OCI-LY3 (cell line): ENCODE measurements at regions not wholly inside any gene's neighbourhood (a gene's known extent, or its start where the extent isn't known, plus 50 kb on each side); places are given as distances from the start of the nearest gene placed in this dataset.

ENCODE experiments used
- H2AFZ ChIP-seq: fragments of 200-600, 300-600 bp; shearing (Covaris generic); 2 replicates; pipeline ENCODE4 v1.6.0; 2014; ENCODE audit warnings: antibody characterized with exemption, low read depth, low read length
- H3K27ac ChIP-seq: fragments of 200-600, 300-600 bp; sonication (generic); 2 replicates; pipeline ENCODE4 v1.5.1; 2014; ENCODE audit warnings: mild to moderate bottlenecking, low read length, moderate library complexity, mixed read lengths
- H3K27me3 ChIP-seq: fragments of 200-600, 300-600 bp; sonication (generic); 2 replicates; pipeline ENCODE4 v1.6.1; 2014; ENCODE audit warnings: low read depth, low read length, mixed read lengths
- H3K36me3 ChIP-seq: fragments of 200-600, 300-600 bp; sonication (generic); replicated peaks from 2 replicates; pipeline ENCODE3; 2014; ENCODE audit warnings: low read depth, low read length, mixed read lengths
- H3K4me1 ChIP-seq: fragments of 300-600, 200-600 bp; sonication (generic); 2 replicates; pipeline ENCODE4 v1.6.1; 2014; ENCODE audit warnings: low read length, mixed read lengths
- H3K4me2 ChIP-seq: fragments of 200-600, 300-600 bp; sonication (generic); 2 replicates; pipeline ENCODE4 v1.6.1; 2014; ENCODE audit warnings: low read length, mixed read lengths
- H3K4me3 ChIP-seq: fragments of 300-600, 200-600 bp; sonication (generic); 2 replicates; pipeline ENCODE4 v1.5.1; 2014; ENCODE audit warnings: antibody characterized with exemption, mild to moderate bottlenecking, low read length, moderate library complexity
- H3K79me2 ChIP-seq: fragments of 300-600, 200-600 bp; shearing (Covaris generic); 2 replicates; pipeline ENCODE4 v1.6.1; 2014; ENCODE audit warnings: mild to moderate bottlenecking, low read length, mixed read lengths
- H3K9ac ChIP-seq: fragments of 300-600, 200-600 bp; shearing (Covaris generic); 2 replicates; pipeline ENCODE4 v1.6.0; 2014; ENCODE audit warnings: mild to moderate bottlenecking, low read length, moderate library complexity
- H3K9me3 ChIP-seq: fragments of 200-600, 300-600 bp; shearing (Covaris generic); 2 replicates; pipeline ENCODE4 v1.6.1; 2014; ENCODE audit warnings: low read length, mixed read lengths; ENCODE audit not compliant: insufficient read depth
- H4K20me1 ChIP-seq: fragments of 200-600, 300-600 bp; sonication (generic); 2 replicates; pipeline ENCODE4 v1.6.1; 2016; ENCODE audit warnings: low read length, mixed read lengths; ENCODE audit not compliant: insufficient read depth
- EZH2phosphoT487 ChIP-seq: fragments of 200-600 bp; shearing (Covaris generic); IDR thresholded peaks from 2 replicates; pipeline ENCODE4 v1.6.1; 2018; ENCODE audit warnings: antibody characterized with exemption, mixed run types, low read depth
- TF ChIP-seq, protein P1 (sequence below): fragments of 200-600, 300-600 bp; sonication (generic); IDR thresholded peaks from 2 replicates; pipeline ENCODE4 v1.5.1; 2014; ENCODE audit warnings: antibody characterized with exemption, low read length, low read depth

DNA sequence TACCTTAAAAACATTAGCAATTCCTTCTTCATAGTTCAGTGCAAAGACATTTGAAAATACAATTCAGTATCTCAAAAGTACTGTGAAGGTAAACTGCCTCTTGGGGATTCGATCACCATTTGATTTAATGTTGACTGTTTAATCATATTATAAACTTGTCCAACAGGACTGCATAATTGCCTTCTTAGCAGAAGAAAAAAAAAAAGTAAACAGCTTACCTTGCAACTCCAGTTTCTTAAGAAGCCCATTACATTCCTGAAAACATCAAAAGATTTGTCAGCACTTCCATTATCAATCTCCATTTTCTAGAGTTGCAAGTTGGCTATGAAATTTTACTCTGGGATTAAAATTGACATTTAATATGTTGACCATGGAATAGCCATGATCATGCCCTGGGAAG, 1154.6 kb downstream of the OLFM4 start:
- H4K20me1 ChIP-seq = no peaks in the 10 kb centered on the region
- H3K4me2 ChIP-seq = no peak overlapping the region
- no peak overlapping the region for H3K27ac ChIP-seq
- H3K9ac ChIP-seq = no peak overlapping the region
- H3K4me3 ChIP-seq = no peak overlapping the region
- no peaks in the 10 kb centered on the region for H3K9me3 ChIP-seq
- peaks cover 5% of the 10 kb centered on the region for H3K4me1 ChIP-seq
- H3K79me2 ChIP-seq = no peaks in the 10 kb centered on the region
- H3K27me3 ChIP-seq = no peaks in the 10 kb centered on the region
- no peak overlapping the region for H2AFZ ChIP-seq
- no peak for TF ChIP-seq EZH2phosphoT487
- TF ChIP-seq, protein P1, sequence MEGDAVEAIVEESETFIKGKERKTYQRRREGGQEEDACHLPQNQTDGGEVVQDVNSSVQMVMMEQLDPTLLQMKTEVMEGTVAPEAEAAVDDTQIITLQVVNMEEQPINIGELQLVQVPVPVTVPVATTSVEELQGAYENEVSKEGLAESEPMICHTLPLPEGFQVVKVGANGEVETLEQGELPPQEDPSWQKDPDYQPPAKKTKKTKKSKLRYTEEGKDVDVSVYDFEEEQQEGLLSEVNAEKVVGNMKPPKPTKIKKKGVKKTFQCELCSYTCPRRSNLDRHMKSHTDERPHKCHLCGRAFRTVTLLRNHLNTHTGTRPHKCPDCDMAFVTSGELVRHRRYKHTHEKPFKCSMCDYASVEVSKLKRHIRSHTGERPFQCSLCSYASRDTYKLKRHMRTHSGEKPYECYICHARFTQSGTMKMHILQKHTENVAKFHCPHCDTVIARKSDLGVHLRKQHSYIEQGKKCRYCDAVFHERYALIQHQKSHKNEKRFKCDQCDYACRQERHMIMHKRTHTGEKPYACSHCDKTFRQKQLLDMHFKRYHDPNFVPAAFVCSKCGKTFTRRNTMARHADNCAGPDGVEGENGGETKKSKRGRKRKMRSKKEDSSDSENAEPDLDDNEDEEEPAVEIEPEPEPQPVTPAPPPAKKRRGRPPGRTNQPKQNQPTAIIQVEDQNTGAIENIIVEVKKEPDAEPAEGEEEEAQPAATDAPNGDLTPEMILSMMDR = no peak
- H3K36me3 ChIP-seq = no peaks in the 10 kb centered on the region

DNA sequence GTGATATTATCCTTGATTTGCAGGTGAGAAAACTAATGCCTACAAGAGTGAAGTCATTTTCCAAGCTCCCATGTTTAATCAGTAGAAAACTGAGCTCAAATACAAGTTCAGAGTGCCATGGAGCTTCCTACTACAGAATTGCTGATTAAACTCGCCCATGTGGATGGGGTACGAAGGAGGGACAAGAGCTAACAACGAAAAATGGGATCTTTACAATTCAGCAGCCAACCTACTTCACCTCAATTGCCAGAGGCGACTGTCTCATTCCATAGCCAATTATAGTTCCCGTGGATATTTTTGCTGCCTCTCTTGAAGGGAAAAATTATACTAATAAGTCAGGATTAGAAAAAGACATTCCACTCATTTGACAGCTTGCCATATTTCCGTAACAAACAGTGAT, 1155.1 kb downstream of the OLFM4 start:
- no peak overlapping the region for H3K27ac ChIP-seq
- no peak overlapping the region for H3K4me2 ChIP-seq
- peaks cover 5% of the 10 kb centered on the region for H3K4me1 ChIP-seq
- no peak overlapping the region for H3K4me3 ChIP-seq
- H3K79me2 ChIP-seq = no peaks in the 10 kb centered on the region
- H4K20me1 ChIP-seq = no peaks in the 10 kb centered on the region
- no peak overlapping the region for H3K9ac ChIP-seq
- H3K36me3 ChIP-seq = no peaks in the 10 kb centered on the region
- H3K9me3 ChIP-seq = no peaks in the 10 kb centered on the region
- H2AFZ ChIP-seq = no peak overlapping the region
- H3K27me3 ChIP-seq = no peaks in the 10 kb centered on the region
- TF ChIP-seq, protein P1 = no peak

DNA sequence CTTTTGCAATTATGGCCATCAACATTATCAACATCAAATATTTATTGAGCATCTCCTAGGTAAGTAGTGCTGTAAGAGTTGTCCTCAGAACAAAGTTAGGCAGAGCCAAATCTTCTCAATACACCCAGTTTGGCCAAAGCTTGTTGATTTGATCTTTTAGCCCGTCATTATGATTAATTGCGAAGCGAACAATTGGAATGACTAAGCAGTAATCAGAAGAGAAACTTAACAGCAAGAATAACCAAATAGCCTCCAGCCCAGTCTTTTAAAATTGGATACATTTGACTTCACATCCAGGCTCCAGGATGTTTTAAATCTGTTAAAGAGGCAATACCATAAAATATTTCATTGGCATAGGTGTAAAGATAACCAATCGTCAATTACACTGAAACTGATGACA, 1156.0 kb downstream of the OLFM4 start:
- Histone ChIP-seq H3K27me3 (no peaks in the 10 kb centered on the region), H3K4me3 (no peak overlapping the region), H3K36me3 (no peaks in the 10 kb centered on the region), H3K9me3 (no peaks in the 10 kb centered on the region), H4K20me1 (no peaks in the 10 kb centered on the region), H3K27ac (no peak overlapping the region), H3K79me2 (no peaks in the 10 kb centered on the region), H3K9ac (no peak overlapping the region), H3K4me1 (peaks cover 5% of the 10 kb centered on the region), H2AFZ (no peak overlapping the region), H3K4me2 (no peak overlapping the region)
- TF ChIP-seq, protein P1 = no peak
- no peak for TF ChIP-seq EZH2phosphoT487

DNA sequence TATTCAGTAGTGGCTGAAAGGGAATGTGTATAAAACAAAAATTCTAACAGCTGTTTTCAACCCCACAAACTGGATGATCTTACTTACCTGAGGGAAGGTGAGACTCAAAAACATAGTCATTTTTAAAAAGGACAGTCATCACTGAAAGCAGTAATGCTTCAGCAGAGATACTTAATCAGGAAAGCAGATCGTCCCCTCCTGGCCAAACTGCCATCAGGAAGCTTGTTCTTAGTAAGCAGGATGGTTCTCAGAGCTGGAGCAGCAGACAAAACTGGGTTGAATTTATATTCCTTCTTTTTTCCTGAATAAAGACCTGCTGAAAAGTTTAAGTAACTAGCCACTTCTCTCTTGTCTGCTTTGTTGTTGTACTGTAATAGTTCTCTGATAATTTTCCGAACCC, 1156.5 kb downstream of the OLFM4 start:
- Histone ChIP-seq H3K27me3 (no peaks in the 10 kb centered on the region), H3K27ac (no peak overlapping the region), H3K4me1 (peaks cover 5% of the 10 kb centered on the region), H4K20me1 (no peaks in the 10 kb centered on the region), H3K4me2 (0 out of 2 replicates have a peak overlapping the region, but pooled peaks have one; percentile 16), H3K4me3 (no peak overlapping the region), H3K9ac (no peak overlapping the region), H3K9me3 (no peaks in the 10 kb centered on the region), H3K36me3 (no peaks in the 10 kb centered on the region), H2AFZ (0 out of 2 replicates have a peak overlapping the region, but pooled peaks have one; percentile 84), H3K79me2 (no peaks in the 10 kb centered on the region)
- no peak for TF ChIP-seq EZH2phosphoT487
- TF ChIP-seq, protein P1 = no peak; the same call in 1 of the 2 replicates
